H1 (cell line): ENCODE measurements at regions not wholly inside any gene's neighbourhood (a gene's known extent, or its start where the extent isn't known, plus 50 kb on each side); places are given as distances from the start of the nearest gene placed in this dataset.

ENCODE experiments used
- CTCF ChIA-PET: fragments of 300-600 bp; sonication (Branson Sonifier 250); formaldehyde crosslinking; loops from one replicate; lab custom pipeline; 2021; ENCODE audit not compliant: partially characterized antibody; lab: Charles Lee
- POLR2A ChIA-PET: fragments of 300-600 bp; sonication (Branson Sonifier 250); formaldehyde crosslinking; loops from one replicate; lab custom pipeline; 2021; ENCODE audit warnings: inconsistent platforms; ENCODE audit not compliant: partially characterized antibody; lab: Charles Lee
- DNase-seq, 2 experiments: peaks; one replicate each; pipeline versions ENCODE4 v3.0.0 to v3.0.0-alpha.2; 2010 to 2022; ENCODE audit warnings: low spot score in 2 of 2, low read depth in 1 of 2, mixed read lengths in 1 of 2
- FAIRE-seq: peaks from 2 replicates; lab custom pipeline; 2011; peaks lifted over from hg19 to GRCh38; lab: Jason Lieb, UNC
- H2AFZ ChIP-seq: 2 replicates; pipeline ENCODE4 v1.8.1; 2012; ENCODE audit warnings: low read length, inconsistent platforms
- H2AK5ac ChIP-seq: 2 replicates; pipeline ENCODE4 v1.6.1; 2013; ENCODE audit warnings: low read depth, low read length
- H2BK120ac ChIP-seq: replicated peaks from 2 replicates; pipeline ENCODE3; 2013; ENCODE audit warnings: low read depth, low read length, inconsistent platforms
- H2BK12ac ChIP-seq: 2 replicates; pipeline ENCODE4 v1.6.1; 2013; ENCODE audit warnings: low read depth, low read length
- H2BK15ac ChIP-seq: 2 replicates; pipeline ENCODE4 v1.6.1; 2013; ENCODE audit warnings: low read length
- H2BK20ac ChIP-seq: 2 replicates; pipeline ENCODE4 v1.6.1; 2013; ENCODE audit warnings: low read length
- H2BK5ac ChIP-seq: 2 replicates; pipeline ENCODE4 v1.6.1; 2013; ENCODE audit warnings: low read depth, low read length
- H3K14ac ChIP-seq: 2 replicates; pipeline ENCODE4 v1.6.1; 2013; ENCODE audit warnings: inconsistent platforms; ENCODE audit not compliant: insufficient read length
- H3K18ac ChIP-seq: 2 replicates; pipeline ENCODE4 v1.6.1; 2013; ENCODE audit warnings: low read length; ENCODE audit errors: extremely low read depth
- H3K23ac ChIP-seq: 2 replicates; pipeline ENCODE4 v1.6.1; 2013; ENCODE audit warnings: inconsistent platforms; ENCODE audit not compliant: insufficient read length
- H3K23me2 ChIP-seq: 2 replicates; pipeline ENCODE4 v1.6.1; 2013; ENCODE audit warnings: low read depth, low read length
- H3K27ac ChIP-seq: 2 replicates; pipeline ENCODE4 v1.6.1; 2011; ENCODE audit warnings: low read depth, low read length, inconsistent platforms
- H3K27me3 ChIP-seq, 4 experiments: replicated peaks in 1 of 4; 1 replicate in 1 of 4; 2 replicates in 3 of 4; pipeline versions ENCODE4 v1.6.1 to v1.8.1; 2011 to 2013; ENCODE audit warnings: low read length in 3 of 4, mild to moderate bottlenecking in 3 of 4, inconsistent platforms in 2 of 4, mixed read lengths in 2 of 4, moderate library complexity in 1 of 4; ENCODE audit not compliant: control insufficient read depth in 3 of 4, insufficient read depth in 3 of 4; ENCODE audit errors: extremely low read depth in 1 of 4
- H3K36me3 ChIP-seq, 4 experiments: 2 replicates each; pipeline versions ENCODE4 v1.6.1 to v1.8.1; 2011 to 2013; ENCODE audit warnings: mild to moderate bottlenecking in 4 of 4, low read length in 3 of 4, moderate library complexity in 2 of 4, control low read depth in 1 of 4, inconsistent platforms in 1 of 4; ENCODE audit not compliant: insufficient read depth in 4 of 4, control insufficient read depth in 2 of 4
- H3K4ac ChIP-seq: replicated peaks from 2 replicates; pipeline ENCODE3; 2013; ENCODE audit warnings: low read length, low read depth, mixed read lengths, inconsistent platforms; ENCODE audit not compliant: insufficient read length
- H3K4me1 ChIP-seq, 4 experiments: replicated peaks in 1 of 4; 1 replicate in 1 of 4; 2 replicates in 3 of 4; pipeline versions ENCODE4 v1.6.1 to v1.8.1; 2011 to 2013; ENCODE audit warnings: low read length in 3 of 4, inconsistent platforms in 2 of 4, mixed read lengths in 1 of 4; ENCODE audit not compliant: insufficient read depth in 4 of 4, control insufficient read depth in 3 of 4
- H3K4me2 ChIP-seq, 2 experiments: 2 replicates each; pipeline versions ENCODE4 v1.6.1 to v1.8.1; 2011 to 2013; ENCODE audit warnings: low read depth in 2 of 2, low read length in 2 of 2, control low read depth in 1 of 2, inconsistent platforms in 1 of 2, mild to moderate bottlenecking in 1 of 2; ENCODE audit not compliant: insufficient read depth in 1 of 2
- H3K4me3 ChIP-seq, 4 experiments: fragments of 200-600, 300-600 bp in 1 of 4; sonication (generic), shearing (Covaris generic), sonication (Bioruptor Twin) in 1 of 4; 2 replicates each; pipeline versions ENCODE4 v1.5.1 to v1.8.1; 2011 to 2016; ENCODE audit warnings: low read length in 4 of 4, low read depth in 3 of 4, control low read depth in 2 of 4, inconsistent platforms in 2 of 4, mild to moderate bottlenecking in 2 of 4, mixed read lengths in 1 of 4, moderate library complexity in 1 of 4; ENCODE audit not compliant: insufficient read depth in 2 of 4; ENCODE audit errors: extremely low read depth in 1 of 4
- H3K56ac ChIP-seq: replicated peaks from 2 replicates; pipeline ENCODE3; 2013; ENCODE audit warnings: low read depth, mild to moderate bottlenecking, mixed read lengths, low read length, inconsistent platforms; ENCODE audit not compliant: insufficient read length
- H3K79me1 ChIP-seq: 2 replicates; pipeline ENCODE4 v1.6.1; 2013; ENCODE audit warnings: low read depth, low read length, control low read depth
- H3K79me2 ChIP-seq, 2 experiments: 2 replicates each; pipeline versions ENCODE4 v1.6.1 to v1.8.1; 2012 to 2013; ENCODE audit warnings: low read length in 2 of 2, mild to moderate bottlenecking in 2 of 2, inconsistent platforms in 1 of 2; ENCODE audit not compliant: insufficient read depth in 2 of 2, control insufficient read depth in 1 of 2
- H3K9ac ChIP-seq, 4 experiments: replicated peaks in 1 of 4; 1 replicate in 1 of 4; 2 replicates in 3 of 4; pipeline versions ENCODE4 v1.6.1 to v1.8.1; 2011 to 2013; ENCODE audit warnings: low read depth in 3 of 4, low read length in 3 of 4, control low read depth in 2 of 4, mild to moderate bottlenecking in 2 of 4, moderate library complexity in 2 of 4, inconsistent platforms in 1 of 4; ENCODE audit errors: extremely low read depth in 1 of 4
- H3K9me3 ChIP-seq, 2 experiments: 2 replicates each; pipeline versions ENCODE4 v1.6.1 to v1.8.1; 2012 to 2013; ENCODE audit warnings: mild to moderate bottlenecking in 2 of 2, moderate library complexity in 2 of 2, control low read depth in 1 of 2, inconsistent platforms in 1 of 2, low read depth in 1 of 2, low read length in 1 of 2, mixed read lengths in 1 of 2; ENCODE audit not compliant: insufficient read depth in 2 of 2
- H4K20me1 ChIP-seq, 2 experiments: replicated peaks in 1 of 2; 2 replicates each; pipeline versions ENCODE3 to v1.8.1; 2011 to 2013; ENCODE audit warnings: inconsistent platforms in 2 of 2, low read length in 2 of 2, mild to moderate bottlenecking in 1 of 2; ENCODE audit not compliant: insufficient read depth in 2 of 2, control insufficient read depth in 1 of 2
- H4K5ac ChIP-seq: 2 replicates; pipeline ENCODE4 v1.6.1; 2013; ENCODE audit warnings: low read length, low read depth, mixed read lengths, inconsistent platforms; ENCODE audit not compliant: insufficient read length
- H4K8ac ChIP-seq: 2 replicates; pipeline ENCODE4 v1.8.0; 2013; ENCODE audit warnings: mild to moderate bottlenecking, moderate library complexity, low read length, inconsistent platforms; ENCODE audit not compliant: insufficient read depth; ENCODE audit errors: extremely low read depth
- H4K91ac ChIP-seq: replicated peaks from 2 replicates; pipeline ENCODE3; 2013; ENCODE audit warnings: low read length, mixed read lengths, inconsistent platforms; ENCODE audit not compliant: insufficient read length
- ASH2L ChIP-seq: fragments of 200-600, 300-600 bp; sonication (generic); IDR thresholded peaks from one replicate; pipeline ENCODE4 v1.7.1; 2017; ENCODE audit warnings: low read length
- CBX8 ChIP-seq: fragments of 300-800, 300-1000 bp; sonication (generic); IDR thresholded peaks from 2 replicates; pipeline ENCODE4 v1.7.1; 2016; ENCODE audit warnings: low read depth, low read length, borderline replicate concordance
- CHD2 ChIP-seq: IDR thresholded peaks from 2 replicates; pipeline ENCODE4 v1.6.1; 2012; ENCODE audit warnings: low read length, improper control_type of control experiment
- EP300 ChIP-seq, 2 experiments: IDR thresholded peaks; 1 replicate in 1 of 2; 2 replicates in 1 of 2; pipeline ENCODE4 v1.6.1; 2011 to 2012; ENCODE audit warnings: low read depth in 2 of 2, low read length in 2 of 2, mild to moderate bottlenecking in 2 of 2, borderline replicate concordance in 1 of 2, inconsistent platforms in 1 of 2, moderate library complexity in 1 of 2
- FOSL1 ChIP-seq: IDR thresholded peaks from 2 replicates; pipeline ENCODE4 v1.6.1; 2011; ENCODE audit warnings: mild to moderate bottlenecking, low read depth, low read length, moderate library complexity; ENCODE audit not compliant: insufficient read depth
- GTF2F1 ChIP-seq: IDR thresholded peaks from 2 replicates; pipeline ENCODE4 v1.6.1; 2012; ENCODE audit warnings: low read depth, low read length, improper control_type of control experiment, borderline replicate concordance
- POLR2AphosphoS5 ChIP-seq: IDR thresholded peaks from 2 replicates; pipeline ENCODE4 v1.6.1; 2011; ENCODE audit warnings: low read depth, low read length
- RAD21 ChIP-seq, 2 experiments: IDR thresholded peaks in 1 of 2; conservative IDR thresholded peaks in 1 of 2; 2 replicates each; pipeline ENCODE4 v1.6.1; 2011; ENCODE audit warnings: low read depth in 2 of 2, low read length in 2 of 2, improper control_type of control experiment in 1 of 2, inconsistent platforms in 1 of 2, mild to moderate bottlenecking in 1 of 2, moderate library complexity in 1 of 2
- RFX5 ChIP-seq: IDR thresholded peaks from 2 replicates; pipeline ENCODE4 v1.6.1; 2011; ENCODE audit warnings: low read depth, low read length, improper control_type of control experiment, borderline replicate concordance
- RXRA ChIP-seq: IDR thresholded peaks from 2 replicates; pipeline ENCODE4 v1.6.1; 2011; ENCODE audit warnings: low read depth, mild to moderate bottlenecking, low read length, moderate library complexity; ENCODE audit not compliant: insufficient read depth
- SAP30 ChIP-seq: fragments of 300-600 bp; sonication (generic); IDR thresholded peaks from 2 replicates; pipeline ENCODE4 v1.7.1; 2012; ENCODE audit warnings: low read length, moderate library complexity, mild to moderate bottlenecking, inconsistent platforms; ENCODE audit not compliant: insufficient read depth, insufficient replicate concordance
- SIN3A ChIP-seq, 2 experiments: IDR thresholded peaks in 1 of 2; conservative IDR thresholded peaks in 1 of 2; 2 replicates each; pipeline ENCODE4 v1.6.1; 2011 to 2012; ENCODE audit warnings: low read length in 2 of 2, improper control_type of control experiment in 1 of 2, low read depth in 1 of 2, mild to moderate bottlenecking in 1 of 2
- SP1 ChIP-seq: IDR thresholded peaks from 2 replicates; pipeline ENCODE4 v1.6.1; 2011; ENCODE audit warnings: low read depth, low read length
- TAF1 ChIP-seq: IDR thresholded peaks from 2 replicates; pipeline ENCODE4 v1.6.1; 2011; ENCODE audit warnings: mild to moderate bottlenecking, low read depth, low read length
- TF ChIP-seq, protein P1 (sequence below): IDR thresholded peaks from 2 replicates; pipeline ENCODE4 v1.6.1; 2011; ENCODE audit warnings: low read length, improper control_type of control experiment

DNA sequence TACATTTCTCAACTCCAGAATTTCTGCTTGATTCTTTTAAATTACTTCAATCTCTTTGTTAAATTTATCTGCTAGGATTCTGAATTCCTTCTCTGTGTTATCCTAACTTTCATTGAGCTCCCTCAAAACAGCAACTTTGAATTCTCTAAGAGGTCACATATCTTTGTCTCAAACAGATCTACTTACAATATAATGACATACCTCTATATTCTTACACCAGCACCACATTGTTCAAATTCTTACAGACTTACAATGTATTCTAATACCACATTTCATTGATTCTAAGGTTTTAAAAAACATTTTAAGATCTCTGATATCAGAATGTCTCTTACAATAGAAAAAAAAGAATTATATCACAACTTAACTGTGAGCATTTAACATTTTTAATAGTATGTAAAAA, 77.4 kb downstream of the DIRAS3 start:
- Histone ChIP-seq H4K8ac (no peak overlapping the region), H3K4me1 (no peaks in the 10 kb centered on the region), H3K18ac (no peak overlapping the region), H3K4me2 (no peak overlapping the region), H2BK12ac (no peak overlapping the region), H3K79me2 (no peaks in the 10 kb centered on the region), H2AFZ (no peak overlapping the region), H3K4ac (no peak overlapping the region), H3K36me3 (no peaks in the 10 kb centered on the region), H2BK20ac (no peak overlapping the region), H2BK15ac (no peak overlapping the region), H3K23me2 (no peaks in the 10 kb centered on the region), H2AK5ac (no peak overlapping the region), H3K14ac (no peak overlapping the region), H3K27ac (no peak overlapping the region), H3K9me3 (no peaks in the 10 kb centered on the region), H2BK5ac (no peak overlapping the region), H4K5ac (no peak overlapping the region), H4K20me1 (no peaks in the 10 kb centered on the region), H3K9ac (no peak overlapping the region), H3K23ac (no peak overlapping the region), H3K27me3 (no peaks in the 10 kb centered on the region), H2BK120ac (no peak overlapping the region), H3K4me3 (no peak overlapping the region), H3K56ac (no peak overlapping the region), H3K79me1 (no peaks in the 10 kb centered on the region), H4K91ac (no peak overlapping the region)
- no peak for FAIRE-seq
- no peak for DNase-seq
- CTCF ChIA-PET, result no interaction called here
- POLR2A ChIA-PET, result no interaction called here
- TF ChIP-seq CHD2 (no peak), RXRA (no peak), POLR2AphosphoS5 (no peak), EP300 (IDR thresholded peaks at IDR 0.05; ENCODE audit: borderline replicate concordance in 1 of 2, low read depth in 2 of 2, low read length in 2 of 2) (no peak), FOSL1 (no peak), SIN3A (conservative IDR thresholded peaks at IDR 0.05 in 1 of 2, IDR thresholded peaks at IDR 0.05 in 1 of 2; ENCODE audit: low read depth in 1 of 2, low read length in 2 of 2) (no peak), GTF2F1 (no peak), SP1 (no peak), ASH2L (no peak), RAD21 (IDR thresholded peaks at IDR 0.05 in 1 of 2, conservative IDR thresholded peaks at IDR 0.05 in 1 of 2; ENCODE audit: low read depth in 2 of 2, low read length in 2 of 2) (no peak), SAP30 (no peak), RFX5 (no peak), TAF1 (no peak), CBX8 (no peak)
- TF ChIP-seq, protein P1, sequence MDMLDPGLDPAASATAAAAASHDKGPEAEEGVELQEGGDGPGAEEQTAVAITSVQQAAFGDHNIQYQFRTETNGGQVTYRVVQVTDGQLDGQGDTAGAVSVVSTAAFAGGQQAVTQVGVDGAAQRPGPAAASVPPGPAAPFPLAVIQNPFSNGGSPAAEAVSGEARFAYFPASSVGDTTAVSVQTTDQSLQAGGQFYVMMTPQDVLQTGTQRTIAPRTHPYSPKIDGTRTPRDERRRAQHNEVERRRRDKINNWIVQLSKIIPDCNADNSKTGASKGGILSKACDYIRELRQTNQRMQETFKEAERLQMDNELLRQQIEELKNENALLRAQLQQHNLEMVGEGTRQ, result no peak
